GM12873 (cell line): ENCODE measurements at regions not wholly inside any gene's neighbourhood (a gene's known extent, or its start where the extent isn't known, plus 50 kb on each side); places are given as distances from the start of the nearest gene placed in this dataset.

Source experiments
- CTCF ChIP-seq: IDR thresholded peaks from 2 replicates; pipeline ENCODE4 v1.5.1; 2012; ENCODE audit warnings: low read depth, mild to moderate bottlenecking, moderate library complexity, low read length, control low read depth; ENCODE audit not compliant: insufficient read depth; ENCODE audit errors: missing control alignments

- TF ChIP-seq CTCF, result no peak
Measured at GRCh38 chr5:128722551-128722950, 184.5 kb upstream of the FBN2 start.

- no peak for TF ChIP-seq CTCF
Measured at GRCh38 chr5:128736553-128736952, 198.5 kb upstream of the FBN2 start.

- no peak for TF ChIP-seq CTCF
Measured at GRCh38 chr5:128749136-128749898, 211.3 kb upstream of the FBN2 start.

GRCh38 chr5:128750155-128750554, 212.1 kb upstream of the FBN2 start:
- no peak for TF ChIP-seq CTCF

- no peak for TF ChIP-seq CTCF
Measured at GRCh38 chr5:128757196-128757959, 207.9 kb upstream of the SLC27A6 start.

GRCh38 chr5:128762661-128763306, 202.5 kb upstream of the SLC27A6 start:
- no peak for TF ChIP-seq CTCF

GRCh38 chr5:128763321-128763720, 202.0 kb upstream of the SLC27A6 start:
- TF ChIP-seq CTCF, result no peak
